Heart right ventricle (tissue), 16 donors: ENCODE measurements at regions not wholly inside any gene's neighbourhood (a gene's known extent, or its start where the extent isn't known, plus 50 kb on each side); places are given as distances from the start of the nearest gene placed in this dataset.

ENCODE experiments used
- ATAC-seq, 8 donors: fragments of 200-7000 bp; cut with Tn5 transposase; one replicate each; pipeline ENCODE4 v1.9.1; 2020; ENCODE audit warnings: mild to moderate bottlenecking in 8 of 8, moderate library complexity in 8 of 8, moderate number of reproducible peaks in 1 of 8
- DNase-seq, 2 donors: peaks; one replicate each; pipeline ENCODE4 v3.0.0-alpha.2; 2020
- H3K27ac ChIP-seq, 10 donors: fragments of 200-600 bp; sonication (generic) in 2 of 10; one replicate each; pipeline versions ENCODE4 v1.5.0 to v1.8.0; 2020 to 2022; ENCODE audit warnings: mild to moderate bottlenecking in 3 of 10
- H3K27me3 ChIP-seq, 7 donors: fragments of 200-600 bp; one replicate each; pipeline ENCODE4 v1.8.0; 2021 to 2022; ENCODE audit warnings: mild to moderate bottlenecking in 2 of 7
- H3K36me3 ChIP-seq, 9 donors: fragments of 200-600 bp; sonication (generic) in 1 of 9; one replicate each; pipeline versions ENCODE4 v1.5.0 to v1.8.0; 2020 to 2022; ENCODE audit warnings: mild to moderate bottlenecking in 2 of 9
- H3K4me1 ChIP-seq, 9 donors: fragments of 200-600 bp; sonication (generic) in 1 of 9; one replicate each; pipeline versions ENCODE4 v1.5.0 to v1.8.0; 2020 to 2022; ENCODE audit warnings: mild to moderate bottlenecking in 4 of 9
- H3K4me3 ChIP-seq, 10 donors: fragments of 200-600 bp; sonication (generic) in 2 of 10; one replicate each; pipeline versions ENCODE4 v1.5.0 to v1.8.0; 2020 to 2022; ENCODE audit warnings: mild to moderate bottlenecking in 7 of 10, moderate library complexity in 2 of 10
- H3K9me3 ChIP-seq, 11 donors: fragments of 200-600 bp in 10 of 11; sonication (generic) in 2 of 11; one replicate each; pipeline versions ENCODE4 v1.5.0 to v1.8.0; 2013 to 2022; ENCODE audit warnings: mild to moderate bottlenecking in 2 of 11, control low read depth in 1 of 11, moderate library complexity in 1 of 11
- WGBS, 2 donors: extraction: QIAGEN DNeasy Blood & Tissue Kit; methylation state at CpG; one replicate each; pipeline ENCODE4 v1.1.7; 2013; ENCODE audit warnings: inconsistent platforms in 1 of 2; 5-methylcytosine and 5-hydroxymethylcytosine counted together
- intact Hi-C, 10 donors: fragments of 100-400 bp; cut with DNase I; formaldehyde crosslinking; loops; one replicate each; pipeline versions ENCODE4 v1.11.1 to v1.14.2; 2022
- TF ChIP-seq, protein P1 (sequence below), 9 donors: fragments of 200-600 bp; sonication (generic) in 2 of 9; IDR thresholded peaks; one replicate each; pipeline versions ENCODE4 v1.5.0 to v1.8.0; 2021 to 2022; ENCODE audit warnings: antibody characterized with exemption in 9 of 9, mild to moderate bottlenecking in 5 of 9, moderate library complexity in 1 of 9
- donor health status: Arrhythmogenic right ventricular cardiomyopathy.
- donor health status: ischemic (EF 13 %, LVEDD 7.1; RV severe dilation, severe dysfunction).
- donor health status: healthy with polysubstance abuse.
- donor health status: DM: no; HTN: yes; CAD: no.
- donor health status: DM: no; HTN: no; CAD: no.
- donor health status: ischemic (EF 25% LVEDD 6.9; RV normal size, moderate dysfunction).
- donor health status: ischemic (EF 25% LVEDD 5.7; RV mildly dilated, moderate dysfunction).
- donor health status: healthy.
- donor health status: DM: yes; HTN: yes; CAD: no.
- donor health status: Ischemic cardiomyopathy.
- donor health status: ischemic (EF 35%, LVEDD 5.7; RV mildly dilated, moderate dysfunction).
- donor health status: nonischemic (EF 11% LVEDD 7.7; RV severe dilation, severe dysfunction).
- donor health status: DM: yes; HTN: yes; CAD: no.
- donor health status: PGD.
- donor health status: ischemic (EF 29% LVEDD 5.4; RV normal size, mild dysfunction).
- donor health status: nonischemic (EF 23%, LVEDD 6.1; RV moderate dilation, normal function).

DNA sequence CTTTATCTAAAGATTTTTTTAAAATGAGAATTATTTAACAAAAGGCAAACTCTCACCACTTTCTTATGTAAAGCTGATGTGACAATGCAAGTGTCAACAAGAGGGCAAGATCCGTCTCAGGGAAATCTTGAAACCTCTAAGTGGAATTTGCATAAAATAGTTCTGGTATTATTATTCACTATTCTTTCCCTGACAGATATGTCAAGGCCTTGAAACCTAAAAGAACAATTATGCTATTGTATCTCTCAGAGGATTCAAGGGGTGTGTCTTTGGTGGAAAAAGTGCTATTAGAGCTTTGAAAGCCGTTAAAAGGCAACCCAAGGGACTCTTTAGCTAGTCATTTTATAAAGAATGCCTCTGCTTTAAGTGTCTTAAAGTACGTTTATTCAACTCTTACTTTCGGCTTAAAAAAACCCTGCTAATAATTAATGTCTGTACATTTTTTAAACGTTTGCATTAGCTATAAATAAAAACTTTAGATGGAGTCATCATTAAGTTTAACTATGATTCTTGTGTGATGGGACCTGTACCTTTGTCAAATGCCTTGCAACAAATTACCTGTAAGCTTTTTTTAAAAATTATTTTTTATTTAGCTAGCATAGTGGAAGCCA, 585.5 kb downstream of the VRK1 start:
- TF ChIP-seq, protein P1, sequence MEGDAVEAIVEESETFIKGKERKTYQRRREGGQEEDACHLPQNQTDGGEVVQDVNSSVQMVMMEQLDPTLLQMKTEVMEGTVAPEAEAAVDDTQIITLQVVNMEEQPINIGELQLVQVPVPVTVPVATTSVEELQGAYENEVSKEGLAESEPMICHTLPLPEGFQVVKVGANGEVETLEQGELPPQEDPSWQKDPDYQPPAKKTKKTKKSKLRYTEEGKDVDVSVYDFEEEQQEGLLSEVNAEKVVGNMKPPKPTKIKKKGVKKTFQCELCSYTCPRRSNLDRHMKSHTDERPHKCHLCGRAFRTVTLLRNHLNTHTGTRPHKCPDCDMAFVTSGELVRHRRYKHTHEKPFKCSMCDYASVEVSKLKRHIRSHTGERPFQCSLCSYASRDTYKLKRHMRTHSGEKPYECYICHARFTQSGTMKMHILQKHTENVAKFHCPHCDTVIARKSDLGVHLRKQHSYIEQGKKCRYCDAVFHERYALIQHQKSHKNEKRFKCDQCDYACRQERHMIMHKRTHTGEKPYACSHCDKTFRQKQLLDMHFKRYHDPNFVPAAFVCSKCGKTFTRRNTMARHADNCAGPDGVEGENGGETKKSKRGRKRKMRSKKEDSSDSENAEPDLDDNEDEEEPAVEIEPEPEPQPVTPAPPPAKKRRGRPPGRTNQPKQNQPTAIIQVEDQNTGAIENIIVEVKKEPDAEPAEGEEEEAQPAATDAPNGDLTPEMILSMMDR (IDR thresholded peaks at IDR 0.05): no peak
- no peaks in the 10 kb centered on the region for H3K36me3 ChIP-seq
- peaks cover 0 to 4% (median 0%) of the 10 kb centered on the region in 11 donors for H3K9me3 ChIP-seq
- no peaks in the 10 kb centered on the region for H3K4me1 ChIP-seq
- H3K27ac ChIP-seq: no peak overlapping the region
- ATAC-seq (no peak), DNase-seq (no peak)
- 47 to 53% methylated on average over 5 of the region's 5 CpGs for WGBS, 2 donors
- H3K27me3 ChIP-seq: peaks cover 0 to 36% (median 2%) of the 10 kb centered on the region in 7 donors
- no peak overlapping the region for H3K4me3 ChIP-seq
- intact Hi-C loops: no loop called here

DNA sequence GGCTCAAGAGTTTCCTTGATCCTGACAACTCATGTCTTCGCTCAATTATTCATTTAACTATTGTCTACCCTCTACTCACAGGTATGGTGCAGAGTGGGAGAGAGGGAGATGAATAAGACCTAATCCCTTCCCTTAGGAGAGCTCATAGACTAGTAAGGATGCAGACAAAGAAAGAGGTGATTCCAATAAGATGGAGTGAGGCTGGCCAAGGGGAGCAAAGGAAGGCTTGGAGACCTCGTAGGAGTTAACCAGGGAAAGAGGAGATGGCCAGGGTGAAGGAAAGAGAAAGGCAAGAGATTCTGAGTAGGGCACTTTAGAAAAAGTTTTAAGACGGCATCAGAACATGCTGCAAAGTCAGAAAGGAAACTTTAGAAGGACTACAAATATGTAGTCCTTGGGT, 588.5 kb downstream of the VRK1 start:
- no peak for ATAC-seq
- 72 to 77% methylated on average over 3 of the region's 3 CpGs for WGBS, 2 donors
- intact Hi-C loops: no loop called here

DNA sequence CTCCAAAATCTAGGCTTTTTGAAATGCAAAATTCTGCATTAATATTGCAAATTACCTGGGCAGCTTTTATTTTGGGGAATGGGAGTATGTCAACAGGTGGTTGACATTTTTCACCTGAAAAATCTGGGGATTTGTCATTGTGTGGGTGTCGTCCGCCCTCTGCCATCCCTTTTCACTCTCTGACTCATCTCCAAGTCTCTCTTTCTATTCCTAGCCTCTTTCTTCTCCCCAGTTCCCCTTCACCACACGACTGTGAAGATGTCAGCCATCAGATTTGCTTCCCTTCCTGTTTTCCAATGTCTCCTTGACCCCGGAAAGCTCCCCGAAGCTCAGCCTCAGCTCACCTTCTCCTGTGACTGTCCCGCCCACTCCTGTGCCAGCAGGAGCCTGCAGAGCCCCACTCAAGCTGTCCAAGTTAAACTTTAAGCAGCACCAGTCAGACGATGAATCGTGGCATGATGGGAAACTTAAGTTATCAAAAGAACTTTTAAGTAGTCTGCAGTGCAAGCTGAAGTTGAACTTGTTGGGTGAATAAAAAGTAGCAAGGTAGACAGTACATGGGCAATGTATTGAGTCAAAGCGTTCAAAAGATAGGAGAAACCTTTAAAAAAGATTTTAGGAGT, 590.2 kb downstream of the VRK1 start:
- Histone ChIP-seq H3K4me3 (no peak overlapping the region), H3K27ac (no peak overlapping the region), H3K4me1 (no peaks in the 10 kb centered on the region), H3K36me3 (no peaks in the 10 kb centered on the region), H3K27me3 (peaks cover 0 to 33% (median 0%) of the 10 kb centered on the region in 7 donors), H3K9me3 (no peaks in the 10 kb centered on the region)
- intact Hi-C loops: no loop called here
- DNase-seq (no peak), ATAC-seq (no peak)
- 40 to 42% methylated on average over 9 of the region's 9 CpGs for WGBS, 2 donors
- TF ChIP-seq, protein P1 (IDR thresholded peaks at IDR 0.05): no peak

More for the DNA sequence above, 588.5 kb downstream of the VRK1 start:
- Histone ChIP-seq H3K4me3 (no peak overlapping the region), H3K36me3 (no peaks in the 10 kb centered on the region), H3K4me1 (no peaks in the 10 kb centered on the region), H3K9me3 (peaks cover 0 to 4% (median 0%) of the 10 kb centered on the region in 11 donors), H3K27ac (no peak overlapping the region), H3K27me3 (peaks cover 0 to 21% (median 0%) of the 10 kb centered on the region in 7 donors)
- TF ChIP-seq, protein P1 (IDR thresholded peaks at IDR 0.05): no peak
- no peak for DNase-seq

DNA sequence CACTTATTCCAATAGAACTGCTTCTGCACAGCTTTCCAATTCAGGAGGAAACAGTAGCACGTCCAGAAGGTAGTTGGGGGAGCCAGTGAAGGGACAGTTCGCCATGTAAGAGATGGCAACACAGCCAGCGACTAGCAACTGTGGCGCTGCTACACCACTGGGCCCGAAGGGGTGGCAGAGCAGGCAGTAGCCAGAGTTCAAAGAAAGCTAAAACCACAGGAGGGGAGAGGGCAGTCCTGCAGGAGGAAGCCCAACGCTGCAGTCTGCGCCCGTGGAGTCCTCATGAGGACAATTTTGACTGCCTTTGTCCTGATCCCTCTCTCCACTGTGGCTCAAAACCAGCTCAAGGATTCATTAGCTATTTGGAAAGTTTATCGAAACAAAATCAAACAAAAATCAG, 591.2 kb downstream of the VRK1 start:
- no peaks in the 10 kb centered on the region for H3K9me3 ChIP-seq
- no peaks in the 10 kb centered on the region for H3K36me3 ChIP-seq
- DNase-seq (no peak), ATAC-seq (no peak)
- no peak overlapping the region for H3K27ac ChIP-seq
- intact Hi-C loops: no loop called here
- 31 to 39% methylated on average over 9 of the region's 9 CpGs for WGBS, 2 donors
- peaks cover 0 to 38% (median 0%) of the 10 kb centered on the region in 7 donors for H3K27me3 ChIP-seq
- TF ChIP-seq, protein P1 (IDR thresholded peaks at IDR 0.05): no peak
- H3K4me3 ChIP-seq: no peak overlapping the region
- H3K4me1 ChIP-seq: no peaks in the 10 kb centered on the region
